Kidney (tissue), 13 donors: ENCODE measurements at regions not wholly inside any gene's neighbourhood (a gene's known extent, or its start where the extent isn't known, plus 50 kb on each side); places are given as distances from the start of the nearest gene placed in this dataset.

Experiments
- DNase-seq, 5 donors: peaks; one replicate each; pipeline ENCODE4 v3.0.0-alpha.2; 2013 to 2020
- FAIRE-seq: peaks from 2 replicates; lab custom pipeline; 2012; peaks lifted over from hg19 to GRCh38; lab: Jason Lieb, UNC
- H3K27ac ChIP-seq, 2 donors: one replicate each; pipeline ENCODE4 v1.7.0; 2013; ENCODE audit warnings: low read depth in 2 of 2, low read length in 2 of 2, inconsistent platforms in 1 of 2
- H3K27me3 ChIP-seq: one replicate; pipeline ENCODE4 v1.7.1; 2013; ENCODE audit warnings: low read length, inconsistent platforms; ENCODE audit not compliant: control insufficient read depth, insufficient read depth
- H3K36me3 ChIP-seq, 3 donors: one replicate each; pipeline versions ENCODE4 v1.7.0 to v1.7.1; 2013; ENCODE audit warnings: low read length in 3 of 3, control low read depth in 1 of 3, inconsistent platforms in 1 of 3; ENCODE audit not compliant: insufficient read depth in 3 of 3, control insufficient read depth in 2 of 3
- H3K4me1 ChIP-seq, 3 donors: one replicate each; pipeline versions ENCODE4 v1.7.0 to v1.7.1; 2013; ENCODE audit warnings: low read length in 3 of 3, inconsistent platforms in 1 of 3, low read depth in 1 of 3; ENCODE audit not compliant: control insufficient read depth in 2 of 3, insufficient read depth in 2 of 3
- H3K4me3 ChIP-seq, 3 donors: one replicate each; pipeline versions ENCODE4 v1.7.0 to v1.8.1; 2013; ENCODE audit warnings: low read length in 3 of 3, control low read depth in 1 of 3, inconsistent platforms in 1 of 3
- H3K9ac ChIP-seq, 3 donors: one replicate each; pipeline versions ENCODE4 v1.7.0 to v1.7.1; 2013; ENCODE audit warnings: low read length in 3 of 3, control low read depth in 1 of 3, inconsistent platforms in 1 of 3
- H3K9me3 ChIP-seq, 3 donors: one replicate each; pipeline versions ENCODE4 v1.7.0 to v1.7.1; 2013; ENCODE audit warnings: low read length in 3 of 3, control low read depth in 1 of 3, inconsistent platforms in 1 of 3; ENCODE audit not compliant: control insufficient read depth in 2 of 3, insufficient read depth in 1 of 3
- CTCF ChIP-seq: IDR thresholded peaks from 3 replicates; pipeline ENCODE4 v1.5.1; 2012; ENCODE audit warnings: mild to moderate bottlenecking, moderate library complexity, borderline replicate concordance; ENCODE audit not compliant: insufficient read depth; ENCODE audit errors: extremely low read depth
- intact Hi-C: fragments of 100-400 bp; cut with DNase I; formaldehyde crosslinking; loops from one replicate; pipeline ENCODE4 v1.11.1; 2022
- donor health status: control.
- donor health status: control.
- donor health status: control.
- donor health status: control.
- donor health status: control.
- donor health status: DM: yes; HTN: yes; CAD: no.
- donor health status: Normal renal cell carcinoma (clear cell type).

- intact Hi-C loops = no loop called here
- DNase-seq (no peak), FAIRE-seq (no peak)
- Histone ChIP-seq H3K9me3 (no peaks in the 10 kb centered on the region), H3K9ac (no peak overlapping the region), H3K4me1 (no peaks in the 10 kb centered on the region), H3K36me3 (no peaks in the 10 kb centered on the region), H3K27me3 (no peaks in the 10 kb centered on the region), H3K27ac (no peak overlapping the region), H3K4me3 (no peak overlapping the region)
- no peak for TF ChIP-seq CTCF
Observed at GRCh38 chr2:6233993-6234392, 541.8 kb downstream of the SOX11 start.

GRCh38 chr2:6234702-6235101 is 542.5 kb downstream of the SOX11 start:
- no peak for TF ChIP-seq CTCF
- no peak overlapping the region for H3K27ac ChIP-seq
- H3K36me3 ChIP-seq = no peaks in the 10 kb centered on the region
- FAIRE-seq (no peak), DNase-seq (no peak)
- H3K27me3 ChIP-seq = no peaks in the 10 kb centered on the region
- H3K4me1 ChIP-seq = no peaks in the 10 kb centered on the region
- H3K9me3 ChIP-seq = no peaks in the 10 kb centered on the region
- intact Hi-C loops = no loop called here
- no peak overlapping the region for H3K4me3 ChIP-seq
- no peak overlapping the region for H3K9ac ChIP-seq

GRCh38 chr2:6236317-6236716 is 544.1 kb downstream of the SOX11 start:
- no peaks in the 10 kb centered on the region for H3K36me3 ChIP-seq
- intact Hi-C loops = no loop called here
- H3K9me3 ChIP-seq = no peaks in the 10 kb centered on the region
- TF ChIP-seq CTCF = no peak
- no peaks in the 10 kb centered on the region for H3K27me3 ChIP-seq
- no peaks in the 10 kb centered on the region for H3K4me1 ChIP-seq
- no peak overlapping the region for H3K9ac ChIP-seq
- H3K4me3 ChIP-seq = no peak overlapping the region
- FAIRE-seq (no peak), DNase-seq (peak in 1 of 5 donors; percentile 39)
- H3K27ac ChIP-seq = no peak overlapping the region

GRCh38 chr2:6237039-6237660 is 545.0 kb downstream of the SOX11 start:
- H3K4me1 ChIP-seq = no peaks in the 10 kb centered on the region
- H3K9ac ChIP-seq = no peak overlapping the region
- TF ChIP-seq CTCF = no peak
- H3K9me3 ChIP-seq = no peaks in the 10 kb centered on the region
- DNase-seq = peak in 4 of 5 donors; percentile 65 to 90 (median 80)
- H3K27ac ChIP-seq = no peak overlapping the region
- FAIRE-seq = no peak
- no peaks in the 10 kb centered on the region for H3K27me3 ChIP-seq
- no peak overlapping the region for H3K4me3 ChIP-seq
- no peaks in the 10 kb centered on the region for H3K36me3 ChIP-seq
- intact Hi-C loops = no loop called here
